ENCODE measurements at regions not wholly inside any gene's neighbourhood (a gene's known extent, or its start where the extent isn't known, plus 50 kb on each side); places are given as distances from the start of the nearest gene placed in this dataset.

DNA sequence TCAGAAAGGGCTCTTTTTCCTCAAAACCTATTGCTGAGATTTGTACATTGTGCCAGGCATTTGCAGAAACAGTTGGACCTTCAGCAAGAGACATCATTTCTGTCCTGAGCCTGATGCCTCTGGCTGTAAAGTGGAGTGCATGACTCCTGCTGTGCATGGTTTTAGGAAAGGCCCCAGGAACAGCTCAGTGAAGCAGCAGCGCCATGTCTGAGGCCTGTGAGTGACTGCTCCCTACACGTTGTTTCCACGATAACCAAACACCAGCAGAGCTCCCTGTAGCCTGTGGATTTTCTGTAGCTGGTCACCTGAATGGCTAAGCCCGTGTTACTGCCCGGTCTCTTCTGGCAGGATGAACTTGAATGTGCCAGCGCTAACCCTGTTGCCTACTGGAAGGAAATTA, 232.5 kb downstream of the TFAP2C start:
- TF ChIP-seq CTCF (conservative IDR thresholded peaks at IDR 0.05; ENCODE audit: low read depth, low read length) (no peak), EZH2 (IDR thresholded peaks at IDR 0.05; ENCODE audit: borderline replicate concordance, low read depth, low read length, poor library complexity, severe bottlenecking) (no peak)
